Mucosa of descending colon (tissue), 3 donors: ENCODE measurements at regions not wholly inside any gene's neighbourhood (a gene's known extent, or its start where the extent isn't known, plus 50 kb on each side); places are given as distances from the start of the nearest gene placed in this dataset.
A peak's percentile ranks its signal among the peaks of the same experiment; 100 is the strongest.

Experiments used
- ATAC-seq: fragments of 200-7000 bp; cut with Tn5 transposase; one replicate; pipeline ENCODE4 v1.9.1; 2020; ENCODE audit warnings: mild to moderate bottlenecking, moderate library complexity
- DNase-seq, 3 donors: peaks; one replicate each; pipeline ENCODE4 v3.0.0-alpha.2; 2020
- H3K36me3 ChIP-seq: fragments of 200-600 bp; one replicate; pipeline ENCODE4 v1.8.0; 2021; ENCODE audit warnings: low read depth, mild to moderate bottlenecking
- H3K4me1 ChIP-seq: fragments of 200-600 bp; one replicate; pipeline ENCODE4 v1.8.0; 2021; ENCODE audit warnings: low read depth, mild to moderate bottlenecking
- H3K4me3 ChIP-seq: fragments of 200-600 bp; one replicate; pipeline ENCODE4 v1.8.0; 2021; ENCODE audit warnings: mild to moderate bottlenecking
- H3K9me3 ChIP-seq: fragments of 200-600 bp; one replicate; pipeline ENCODE4 v1.8.0; 2021; ENCODE audit warnings: mild to moderate bottlenecking
- CTCF ChIP-seq: fragments of 200-600 bp; IDR thresholded peaks from one replicate; pipeline ENCODE4 v1.8.0; 2022; ENCODE audit warnings: antibody characterized with exemption, mild to moderate bottlenecking
- intact Hi-C, 2 donors: fragments of 100-400 bp; cut with DNase I in 1 of 2; cut with micrococcal nuclease in 1 of 2; formaldehyde crosslinking; loops; one replicate each; pipeline versions ENCODE4 v1.11.0 to v1.11.1; 2022; cut with DNase I, micrococcal nuclease
- donor health status: DM: no; HTN: no; CAD: no; lungs with moderate emphysema.
- donor health status: DM: no; HTN: no; CAD: no.
- donor health status: DM: no; HTN: yes; CAD: no.

GRCh38 chr2:173654896-173655265, 300.2 kb downstream of the CDCA7 start:
- ATAC-seq (no peak), DNase-seq (no peak)
- H3K36me3 ChIP-seq: no peaks in the 10 kb centered on the region
- H3K4me3 ChIP-seq: no peak overlapping the region
- intact Hi-C loops: no loop called here
- TF ChIP-seq CTCF: no peak
- no peaks in the 10 kb centered on the region for H3K9me3 ChIP-seq
- H3K4me1 ChIP-seq: no peaks in the 10 kb centered on the region

- H3K4me1 ChIP-seq: no peaks in the 10 kb centered on the region
- H3K4me3 ChIP-seq: no peak overlapping the region
- no peaks in the 10 kb centered on the region for H3K9me3 ChIP-seq
- intact Hi-C loops: no loop called here
- no peak for TF ChIP-seq CTCF
- ATAC-seq (no peak), DNase-seq (no peak)
- no peaks in the 10 kb centered on the region for H3K36me3 ChIP-seq
These were observed 301.4 kb downstream of the CDCA7 start for GRCh38 chr2:173656086-173656485.

- ATAC-seq (peak; percentile 53), DNase-seq (no peak)
- no peaks in the 10 kb centered on the region for H3K9me3 ChIP-seq
- intact Hi-C loops: no loop called here
- H3K4me3 ChIP-seq: no peak overlapping the region
- H3K36me3 ChIP-seq: no peaks in the 10 kb centered on the region
- H3K4me1 ChIP-seq: no peaks in the 10 kb centered on the region
- TF ChIP-seq CTCF: no peak
These were observed 303.5 kb downstream of the CDCA7 start for GRCh38 chr2:173657996-173658717.

GRCh38 chr2:173658946-173659371, 304.3 kb downstream of the CDCA7 start:
- ATAC-seq (no peak), DNase-seq (no peak)
- Histone ChIP-seq H3K36me3 (no peaks in the 10 kb centered on the region), H3K4me3 (no peak overlapping the region), H3K9me3 (no peaks in the 10 kb centered on the region), H3K4me1 (no peaks in the 10 kb centered on the region)
- intact Hi-C loops: no loop called here
- TF ChIP-seq CTCF: no peak

GRCh38 chr2:173659509-173659908, 304.8 kb downstream of the CDCA7 start:
- TF ChIP-seq CTCF: no peak
- ATAC-seq (no peak), DNase-seq (no peak)
- intact Hi-C loops: no loop called here
- Histone ChIP-seq H3K4me3 (no peak overlapping the region), H3K36me3 (no peaks in the 10 kb centered on the region), H3K4me1 (no peaks in the 10 kb centered on the region), H3K9me3 (no peaks in the 10 kb centered on the region)

- intact Hi-C loops: no loop called here
- H3K36me3 ChIP-seq: no peaks in the 10 kb centered on the region
- no peak for TF ChIP-seq CTCF
- DNase-seq (no peak), ATAC-seq (no peak)
- no peaks in the 10 kb centered on the region for H3K4me1 ChIP-seq
- H3K4me3 ChIP-seq: no peak overlapping the region
- no peaks in the 10 kb centered on the region for H3K9me3 ChIP-seq
These were observed 303.6 kb downstream of the SP3 start for GRCh38 chr2:173661586-173661985.
